Uterus (tissue), 3 donors: ENCODE measurements at regions not wholly inside any gene's neighbourhood (a gene's known extent, or its start where the extent isn't known, plus 50 kb on each side); places are given as distances from the start of the nearest gene placed in this dataset.

Experiments used
- DNase-seq, 2 donors: peaks; one replicate each; pipeline ENCODE4 v3.0.0-alpha.2; 2019 to 2020
- H3K27ac ChIP-seq, 2 donors: fragments of 200-600 bp; sonication (generic); 1 replicate in 1 of 2; 2 replicates in 1 of 2; pipeline ENCODE4 v1.5.1; 2016 to 2018
- H3K27me3 ChIP-seq, 2 donors: fragments of 200-600 bp; sonication (generic); one replicate each; pipeline ENCODE4 v1.5.1; 2018 to 2019; ENCODE audit warnings: control low read depth in 1 of 2
- H3K36me3 ChIP-seq, 2 donors: fragments of 200-600 bp; sonication (generic); one replicate each; pipeline ENCODE4 v1.5.1; 2019; ENCODE audit warnings: control low read depth in 1 of 2
- H3K4me1 ChIP-seq, 2 donors: fragments of 200-600 bp; sonication (generic); one replicate each; pipeline ENCODE4 v1.5.1; 2018 to 2019; ENCODE audit warnings: control low read depth in 1 of 2
- H3K4me3 ChIP-seq, 2 donors: fragments of 200-600 bp; sonication (generic); 1 replicate in 1 of 2; 2 replicates in 1 of 2; pipeline ENCODE4 v1.5.1; 2018 to 2019; ENCODE audit warnings: mild to moderate bottlenecking in 1 of 2
- H3K9me3 ChIP-seq, 2 donors: fragments of 200-600 bp; sonication (generic); one replicate each; pipeline ENCODE4 v1.5.1; 2019; ENCODE audit warnings: control low read depth in 1 of 2
- POLR2A ChIP-seq, 2 donors: fragments of 450-650 bp; IDR thresholded peaks; one replicate each; pipeline ENCODE4 v1.6.1; 2016; ENCODE audit warnings: antibody characterized with exemption in 2 of 2, mild to moderate bottlenecking in 1 of 2, moderate library complexity in 1 of 2
- intact Hi-C: fragments of 100-400 bp; cut with DNase I; formaldehyde crosslinking; loops from one replicate; pipeline ENCODE4 v1.15.1; 2023; ENCODE audit warnings: low total_unique reads
- TF ChIP-seq, protein P1 (sequence below), 4 experiments: fragments of 200-600 bp in 2 of 4; fragments of 450-650 bp in 2 of 4; sonication (generic) in 2 of 4; IDR thresholded peaks; one replicate each; pipeline ENCODE4 v1.5.1; 2016 to 2019; ENCODE audit warnings: antibody characterized with exemption in 4 of 4, mild to moderate bottlenecking in 2 of 4, moderate library complexity in 1 of 4
- donor health status: DM: yes; HTN: yes; CAD: no.

DNA sequence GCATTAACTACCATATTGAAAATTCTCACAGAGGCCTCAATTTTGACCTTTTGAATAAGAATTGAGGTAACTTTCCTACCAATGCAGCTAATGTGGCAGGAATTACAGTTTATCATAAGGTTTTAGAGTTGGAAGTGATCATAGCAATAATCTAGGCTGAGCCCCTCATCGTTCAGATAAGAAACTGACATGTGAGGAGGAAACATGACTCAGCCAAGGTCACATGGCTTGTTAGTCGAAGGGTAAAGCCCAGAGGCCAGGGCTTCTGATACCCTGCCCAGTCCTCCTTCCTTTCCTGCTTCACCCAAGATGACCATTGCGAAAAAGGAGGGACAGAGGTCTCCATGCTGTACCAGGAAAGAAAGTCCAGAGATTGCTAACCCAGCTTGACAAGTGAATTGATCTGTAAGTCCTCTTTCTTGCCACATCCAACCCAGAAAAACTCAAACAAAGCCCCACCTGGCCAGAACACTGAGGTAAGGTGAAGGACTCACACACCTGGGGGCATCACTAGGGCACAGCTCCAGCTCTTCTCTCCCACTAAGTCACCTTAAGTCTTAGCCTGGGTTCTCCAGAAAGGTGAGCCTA is 174.8 kb downstream of the EN1 start:
- TF ChIP-seq, protein P1, sequence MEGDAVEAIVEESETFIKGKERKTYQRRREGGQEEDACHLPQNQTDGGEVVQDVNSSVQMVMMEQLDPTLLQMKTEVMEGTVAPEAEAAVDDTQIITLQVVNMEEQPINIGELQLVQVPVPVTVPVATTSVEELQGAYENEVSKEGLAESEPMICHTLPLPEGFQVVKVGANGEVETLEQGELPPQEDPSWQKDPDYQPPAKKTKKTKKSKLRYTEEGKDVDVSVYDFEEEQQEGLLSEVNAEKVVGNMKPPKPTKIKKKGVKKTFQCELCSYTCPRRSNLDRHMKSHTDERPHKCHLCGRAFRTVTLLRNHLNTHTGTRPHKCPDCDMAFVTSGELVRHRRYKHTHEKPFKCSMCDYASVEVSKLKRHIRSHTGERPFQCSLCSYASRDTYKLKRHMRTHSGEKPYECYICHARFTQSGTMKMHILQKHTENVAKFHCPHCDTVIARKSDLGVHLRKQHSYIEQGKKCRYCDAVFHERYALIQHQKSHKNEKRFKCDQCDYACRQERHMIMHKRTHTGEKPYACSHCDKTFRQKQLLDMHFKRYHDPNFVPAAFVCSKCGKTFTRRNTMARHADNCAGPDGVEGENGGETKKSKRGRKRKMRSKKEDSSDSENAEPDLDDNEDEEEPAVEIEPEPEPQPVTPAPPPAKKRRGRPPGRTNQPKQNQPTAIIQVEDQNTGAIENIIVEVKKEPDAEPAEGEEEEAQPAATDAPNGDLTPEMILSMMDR (IDR thresholded peaks at IDR 0.05) = no peak
- no peak for TF ChIP-seq POLR2A (IDR thresholded peaks at IDR 0.05)
- Histone ChIP-seq H3K4me3 (no peak overlapping the region), H3K4me1 (no peaks in the 10 kb centered on the region), H3K27me3 (no peaks in the 10 kb centered on the region), H3K36me3 (no peaks in the 10 kb centered on the region), H3K9me3 (no peaks in the 10 kb centered on the region), H3K27ac (no peak overlapping the region)
- intact Hi-C loops = no loop called here
- no peak for DNase-seq

DNA sequence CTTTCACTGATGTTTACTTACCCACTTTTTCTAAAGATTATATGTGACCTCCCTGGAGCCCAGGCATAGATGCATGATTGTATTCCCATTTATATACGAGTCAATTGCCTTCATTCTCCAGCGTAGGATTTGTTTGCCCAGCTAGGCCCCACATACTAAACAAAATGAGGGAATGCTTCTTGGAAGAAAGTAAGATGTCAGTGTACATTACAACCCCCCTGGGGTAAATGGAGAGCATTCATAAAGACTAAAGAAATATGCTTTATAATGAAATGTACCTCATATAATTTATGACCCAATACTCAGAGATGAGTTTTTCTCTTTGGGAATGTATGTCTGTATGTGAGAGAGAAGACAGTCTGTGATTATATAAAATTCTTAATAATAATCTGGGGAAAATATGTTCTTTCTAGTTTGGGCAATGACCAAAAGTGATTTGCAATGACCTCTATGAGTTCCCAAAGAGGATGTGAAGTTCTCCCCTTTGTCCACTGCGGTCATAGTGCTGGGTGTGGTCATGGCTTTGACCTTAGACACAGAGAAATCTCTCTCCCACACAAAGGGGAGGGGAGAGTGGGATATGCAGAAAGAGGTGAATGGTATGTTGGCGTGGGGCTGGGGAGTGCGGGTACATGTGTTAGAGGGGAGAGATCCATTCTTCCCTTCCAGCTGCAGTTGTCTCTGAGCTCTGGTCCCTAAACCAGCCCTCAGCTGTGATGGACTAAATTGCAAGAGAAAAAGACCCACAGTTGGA is 175.6 kb downstream of the EN1 start:
- H3K27ac ChIP-seq = no peak overlapping the region
- intact Hi-C loops = no loop called here
- no peak for TF ChIP-seq POLR2A (IDR thresholded peaks at IDR 0.05)
- TF ChIP-seq, protein P1 (IDR thresholded peaks at IDR 0.05) = no peak
- H3K4me3 ChIP-seq = no peak overlapping the region
- H3K36me3 ChIP-seq = no peaks in the 10 kb centered on the region
- DNase-seq = no peak
- H3K27me3 ChIP-seq = no peaks in the 10 kb centered on the region
- no peaks in the 10 kb centered on the region for H3K9me3 ChIP-seq
- no peaks in the 10 kb centered on the region for H3K4me1 ChIP-seq

DNA sequence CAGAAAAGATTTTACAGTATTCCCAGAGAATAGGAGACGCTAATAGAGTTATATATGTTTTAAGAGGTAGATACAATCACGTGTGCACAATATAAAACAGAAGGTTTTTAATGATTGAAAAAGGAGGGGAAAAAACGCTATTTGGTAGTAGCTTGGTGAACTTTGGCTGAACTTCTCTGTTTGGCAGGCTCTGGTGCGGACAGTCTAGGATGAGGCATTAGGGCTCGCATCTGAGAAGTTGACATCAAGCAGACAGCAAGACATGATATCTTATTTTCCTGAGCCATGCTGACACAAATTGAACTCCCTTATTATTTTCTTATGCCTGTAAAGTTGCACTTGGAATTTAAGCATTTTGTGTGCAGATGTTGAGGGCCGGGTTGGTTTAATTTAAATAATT is 176.6 kb downstream of the EN1 start:
- peak in 1 of 2 donors; percentile 21 for DNase-seq
- no peak for TF ChIP-seq POLR2A (IDR thresholded peaks at IDR 0.05)
- H3K4me3 ChIP-seq = no peak overlapping the region
- no peaks in the 10 kb centered on the region for H3K4me1 ChIP-seq
- no peak overlapping the region for H3K27ac ChIP-seq
- no peaks in the 10 kb centered on the region for H3K36me3 ChIP-seq
- H3K27me3 ChIP-seq = no peaks in the 10 kb centered on the region
- H3K9me3 ChIP-seq = no peaks in the 10 kb centered on the region
- intact Hi-C loops = no loop called here

DNA sequence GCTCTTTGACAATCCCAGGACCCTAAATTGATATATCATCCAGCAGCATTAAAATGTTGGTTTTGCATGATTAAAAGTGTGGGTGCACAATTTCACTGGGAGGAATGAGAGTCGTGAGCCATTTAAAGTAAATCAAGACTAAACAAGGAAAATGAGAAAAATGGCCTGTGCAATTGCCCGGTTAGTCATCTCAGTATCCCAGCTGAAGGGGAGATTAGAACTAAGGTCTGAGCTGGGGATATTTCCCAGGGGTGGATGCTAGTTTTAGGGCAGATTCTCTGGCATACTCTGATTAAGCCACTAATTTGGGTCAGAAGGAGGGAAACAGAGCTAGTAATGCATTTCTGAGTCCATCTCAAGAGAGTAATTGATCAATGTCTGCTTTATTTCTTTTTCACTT is 177.2 kb downstream of the EN1 start:
- TF ChIP-seq POLR2A (IDR thresholded peaks at IDR 0.05) = no peak
- TF ChIP-seq, protein P1 (IDR thresholded peaks at IDR 0.05) = no peak
- H3K4me1 ChIP-seq = no peaks in the 10 kb centered on the region
- no peaks in the 10 kb centered on the region for H3K36me3 ChIP-seq
- no peak for DNase-seq
- no peaks in the 10 kb centered on the region for H3K9me3 ChIP-seq
- H3K4me3 ChIP-seq = no peak overlapping the region
- H3K27ac ChIP-seq = no peak overlapping the region
- intact Hi-C loops = no loop called here
- no peaks in the 10 kb centered on the region for H3K27me3 ChIP-seq

DNA sequence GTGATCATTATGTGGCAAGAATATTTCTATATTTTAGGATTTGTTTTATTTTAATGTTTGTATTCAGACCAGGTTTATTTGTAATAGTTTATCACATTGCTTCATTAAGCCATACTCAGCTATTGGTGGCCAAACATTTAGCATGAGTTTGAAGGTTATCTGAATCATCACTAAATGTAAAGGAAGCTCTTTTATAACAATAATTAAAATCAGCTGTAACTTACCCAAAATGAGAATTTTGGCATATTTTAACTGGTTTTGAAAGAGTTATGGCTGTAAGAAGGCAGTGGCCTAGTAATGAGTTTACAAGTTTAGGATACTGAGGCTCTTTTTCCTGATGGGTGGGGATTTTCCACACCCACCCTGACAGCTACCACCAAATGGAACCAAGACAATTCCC is 177.8 kb downstream of the EN1 start:
- no peaks in the 10 kb centered on the region for H3K27me3 ChIP-seq
- H3K9me3 ChIP-seq = no peaks in the 10 kb centered on the region
- DNase-seq = no peak
- TF ChIP-seq, protein P1 (IDR thresholded peaks at IDR 0.05) = no peak
- TF ChIP-seq POLR2A (IDR thresholded peaks at IDR 0.05) = no peak
- no peaks in the 10 kb centered on the region for H3K4me1 ChIP-seq
- no peak overlapping the region for H3K27ac ChIP-seq
- intact Hi-C loops = no loop called here
- H3K36me3 ChIP-seq = no peaks in the 10 kb centered on the region
- H3K4me3 ChIP-seq = no peak overlapping the region
